ENCODE measurements at regions not wholly inside any gene's neighbourhood (a gene's known extent, or its start where the extent isn't known, plus 50 kb on each side); places are given as distances from the start of the nearest gene placed in this dataset.
"Not testable (repeated sequence)": the region's sequence is repeated elsewhere in the genome, so short reads cannot be mapped to it uniquely, and the experiment has no call there.

DNA sequence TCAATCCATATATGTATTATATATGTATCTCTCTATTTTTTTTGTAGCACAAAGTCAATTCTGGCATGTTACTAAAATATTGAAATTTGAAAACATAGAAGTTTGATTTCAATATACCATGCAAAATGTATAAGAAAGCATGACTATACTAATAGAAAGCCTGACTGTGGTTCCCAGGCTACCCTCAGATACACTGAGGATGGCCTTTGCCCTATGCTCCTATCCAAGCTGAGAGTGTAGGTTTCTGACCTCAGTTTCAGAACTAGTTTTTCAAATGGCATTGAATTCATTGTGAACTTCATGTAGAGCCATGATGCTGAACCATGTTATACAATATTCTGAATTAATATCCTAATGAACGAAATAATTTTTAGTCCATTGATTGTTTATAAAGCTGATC, 220.4 kb upstream of the IZUMO3 start:
- Mint-ChIP-seq H3K4me1 (no peaks in the 10 kb centered on the region), H3K9me3 (peaks cover 3 to 7% of the 10 kb centered on the region in 2 donors), H3K27ac (no peak overlapping the region), H3K27me3 (no peaks in the 10 kb centered on the region), H3K4me3 (no peak overlapping the region), H3K36me3 (no peaks in the 10 kb centered on the region)
- ATAC-seq (replicated peaks) (no peak), DNase-seq (no peak)

- ATAC-seq (replicated peaks), result no peak
- no peaks in the 10 kb centered on the region for H3K27me3 Mint-ChIP-seq
- no peak for DNase-seq
- no peaks in the 10 kb centered on the region for H3K4me1 Mint-ChIP-seq
- H3K4me3 Mint-ChIP-seq, result no peak overlapping the region
- H3K36me3 Mint-ChIP-seq, result no peaks in the 10 kb centered on the region
- no peak overlapping the region for H3K27ac Mint-ChIP-seq
- H3K9me3 Mint-ChIP-seq, result peaks cover 7% of the 10 kb centered on the region in 2 donors
These were observed 219.5 kb upstream of the IZUMO3 start for GRCh38 chr9:24765025-24765756.

- H3K4me3 Mint-ChIP-seq, result no peak overlapping the region
These were observed 192.8 kb upstream of the IZUMO3 start for GRCh38 chr9:24738421-24738961.

DNA sequence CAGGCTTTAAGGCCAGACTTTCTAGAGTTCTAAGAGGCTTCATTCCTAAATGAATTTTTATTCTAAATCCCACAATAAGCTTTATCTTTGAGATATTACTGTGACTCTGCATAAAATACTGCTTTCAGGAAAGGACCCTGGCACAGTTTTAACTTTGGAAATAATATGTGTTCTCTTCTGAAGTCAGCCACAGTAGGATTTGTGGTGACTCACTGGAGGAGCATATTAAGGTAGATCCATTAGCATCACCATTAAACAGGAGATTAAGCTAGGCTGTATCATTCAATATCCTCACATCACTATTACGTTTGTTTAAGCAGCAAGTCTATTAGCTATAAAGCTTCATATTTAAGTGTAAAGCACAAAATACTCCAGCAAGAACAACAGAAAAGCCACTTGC, 186.1 kb upstream of the IZUMO3 start:
- no peak for DNase-seq
- ATAC-seq (replicated peaks), result no peak
- no peaks in the 10 kb centered on the region for H3K36me3 Mint-ChIP-seq
- no peaks in the 10 kb centered on the region for H3K27me3 Mint-ChIP-seq
- H3K4me3 Mint-ChIP-seq, result no peak overlapping the region
- no peaks in the 10 kb centered on the region for H3K4me1 Mint-ChIP-seq
- H3K9me3 Mint-ChIP-seq, result peaks cover 0 to under 1% of the 10 kb centered on the region in 2 donors
- H3K27ac Mint-ChIP-seq, result no peak overlapping the region

More at GRCh38 chr9:24738421-24738961, 192.8 kb upstream of the IZUMO3 start:
- H3K9me3 Mint-ChIP-seq, result peaks cover 4% of the 10 kb centered on the region in 2 donors
- H3K4me1 Mint-ChIP-seq, result no peaks in the 10 kb centered on the region
- ATAC-seq (replicated peaks) (no peak), DNase-seq (peak; percentile 0)
- H3K27me3 Mint-ChIP-seq, result no peaks in the 10 kb centered on the region
- H3K36me3 Mint-ChIP-seq, result no peaks in the 10 kb centered on the region
- no peak overlapping the region for H3K27ac Mint-ChIP-seq

DNA sequence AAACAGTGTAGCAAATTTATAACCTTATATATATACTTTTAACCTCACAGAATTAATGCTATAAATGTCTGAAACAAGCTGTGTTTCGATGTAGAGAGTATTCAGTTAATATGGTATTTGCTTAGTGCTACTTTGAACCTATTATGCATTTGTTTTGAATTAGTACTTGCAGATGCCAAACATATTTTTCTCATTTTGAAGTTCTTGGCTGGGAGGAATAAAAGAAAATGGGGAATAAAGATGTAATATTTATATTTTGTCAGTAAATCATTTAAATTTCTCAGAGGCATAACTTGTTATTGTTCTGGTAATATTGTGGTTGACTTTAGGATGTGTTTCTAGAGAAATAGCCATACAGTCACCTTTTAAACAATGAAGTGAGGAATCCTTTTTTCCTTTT, 175.9 kb upstream of the IZUMO3 start:
- Mint-ChIP-seq H3K9me3 (peaks cover 0 to 4% of the 10 kb centered on the region in 2 donors), H3K4me1 (no peaks in the 10 kb centered on the region), H3K36me3 (no peaks in the 10 kb centered on the region), H3K27ac (no peak overlapping the region), H3K27me3 (no peaks in the 10 kb centered on the region), H3K4me3 (no peak overlapping the region)
- DNase-seq, result no peak
- no peak for ATAC-seq (replicated peaks)

- ATAC-seq (replicated peaks) (no peak), DNase-seq (no peak)
- Mint-ChIP-seq H3K4me3 (no peak overlapping the region), H3K9me3 (peaks cover 0 to 1% of the 10 kb centered on the region in 2 donors), H3K27ac (no peak overlapping the region), H3K36me3 (no peaks in the 10 kb centered on the region), H3K4me1 (no peaks in the 10 kb centered on the region), H3K27me3 (no peaks in the 10 kb centered on the region)
These were observed 166.5 kb upstream of the IZUMO3 start for GRCh38 chr9:24712206-24712605.

- Mint-ChIP-seq H3K4me1 (no peaks in the 10 kb centered on the region), H3K9me3 (no peaks in the 10 kb centered on the region), H3K36me3 (no peaks in the 10 kb centered on the region), H3K27me3 (no peaks in the 10 kb centered on the region), H3K4me3 (no peak overlapping the region), H3K27ac (no peak overlapping the region)
- DNase-seq (no peak), ATAC-seq (replicated peaks) (no peak)
These were observed 163.1 kb upstream of the IZUMO3 start for GRCh38 chr9:24708814-24709213.

DNA sequence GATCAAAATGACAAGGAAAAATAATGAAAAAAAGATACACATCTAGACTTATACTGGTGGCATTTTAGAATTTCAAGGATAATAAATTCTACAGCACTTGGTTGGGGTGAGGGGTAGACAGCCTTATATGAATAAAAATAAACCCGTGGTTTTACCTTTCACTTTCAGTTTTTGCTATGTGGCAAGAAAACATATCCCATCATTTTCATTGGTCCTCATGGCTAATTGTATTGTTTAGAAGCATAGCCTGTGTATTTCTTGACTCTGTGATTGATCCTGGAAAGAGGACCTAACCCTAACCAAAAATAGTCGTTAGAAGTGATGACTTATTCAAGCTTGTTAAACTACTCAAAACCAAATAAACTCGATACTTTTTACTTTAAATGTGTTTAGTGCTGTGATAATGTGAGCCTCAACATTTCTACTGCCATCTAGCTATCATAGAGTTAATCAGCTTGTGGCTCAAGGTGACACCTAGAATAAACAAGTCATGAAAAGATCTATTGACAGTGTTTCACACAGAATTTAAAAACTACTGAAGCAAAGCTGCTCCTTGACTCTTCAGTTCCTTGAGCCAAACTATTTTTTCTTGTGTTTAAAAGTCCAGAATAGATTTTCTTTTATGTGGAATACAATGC, 153.3 kb upstream of the IZUMO3 start:
- ATAC-seq (replicated peaks) (no peak), DNase-seq (no peak)
- Mint-ChIP-seq H3K4me1 (no peaks in the 10 kb centered on the region), H3K9me3 (peaks cover 7 to 9% of the 10 kb centered on the region in 2 donors), H3K27me3 (no peaks in the 10 kb centered on the region), H3K4me3 (peak overlapping the region in 1 of 2 donors; percentile 31), H3K36me3 (no peaks in the 10 kb centered on the region), H3K27ac (no peak overlapping the region)

- Mint-ChIP-seq H3K27ac (no peak overlapping the region), H3K27me3 (no peaks in the 10 kb centered on the region), H3K4me1 (no peaks in the 10 kb centered on the region), H3K4me3 (no peak overlapping the region), H3K9me3 (peaks cover 4 to 6% of the 10 kb centered on the region in 2 donors), H3K36me3 (no peaks in the 10 kb centered on the region)
- ATAC-seq (replicated peaks) (no peak), DNase-seq (no peak)
These were observed 126.6 kb upstream of the IZUMO3 start for GRCh38 chr9:24672336-24672735.

- no peak overlapping the region for H3K4me3 Mint-ChIP-seq
These were observed 111.7 kb upstream of the IZUMO3 start for GRCh38 chr9:24657387-24657786.

DNA sequence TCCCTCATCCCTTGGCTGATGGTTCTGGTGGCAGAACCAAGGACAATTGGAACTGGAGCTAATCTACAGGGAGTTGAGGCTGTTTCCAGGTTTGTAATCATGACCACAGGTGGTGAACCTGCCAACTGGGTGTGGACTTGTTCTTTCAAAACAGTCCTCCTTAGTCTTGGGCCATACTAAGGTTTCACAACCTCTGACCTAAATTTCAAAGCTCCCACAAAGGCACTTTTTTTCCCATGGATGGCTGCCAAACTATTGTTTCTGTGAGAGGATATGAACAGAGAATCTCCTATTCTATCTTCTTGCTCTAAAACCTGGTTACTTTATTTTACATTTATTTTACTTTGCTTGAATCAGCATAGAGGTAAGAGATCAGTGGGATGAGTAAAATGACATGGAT, 106.5 kb upstream of the IZUMO3 start:
- ATAC-seq (replicated peaks), result no peak
- Mint-ChIP-seq H3K27me3 (no peaks in the 10 kb centered on the region), H3K36me3 (no peaks in the 10 kb centered on the region), H3K4me1 (no peaks in the 10 kb centered on the region), H3K9me3 (peaks cover 3 to 14% of the 10 kb centered on the region in 2 donors), H3K4me3 (no peak overlapping the region), H3K27ac (no peak overlapping the region)
- DNase-seq, result no peak

More at GRCh38 chr9:24657387-24657786, 111.7 kb upstream of the IZUMO3 start:
- DNase-seq (no peak), ATAC-seq (replicated peaks) (no peak)
- no peak overlapping the region for H3K27ac Mint-ChIP-seq
- no peaks in the 10 kb centered on the region for H3K27me3 Mint-ChIP-seq
- no peaks in the 10 kb centered on the region for H3K36me3 Mint-ChIP-seq
- peaks cover 11 to 14% of the 10 kb centered on the region in 2 donors for H3K9me3 Mint-ChIP-seq
- no peaks in the 10 kb centered on the region for H3K4me1 Mint-ChIP-seq

DNA sequence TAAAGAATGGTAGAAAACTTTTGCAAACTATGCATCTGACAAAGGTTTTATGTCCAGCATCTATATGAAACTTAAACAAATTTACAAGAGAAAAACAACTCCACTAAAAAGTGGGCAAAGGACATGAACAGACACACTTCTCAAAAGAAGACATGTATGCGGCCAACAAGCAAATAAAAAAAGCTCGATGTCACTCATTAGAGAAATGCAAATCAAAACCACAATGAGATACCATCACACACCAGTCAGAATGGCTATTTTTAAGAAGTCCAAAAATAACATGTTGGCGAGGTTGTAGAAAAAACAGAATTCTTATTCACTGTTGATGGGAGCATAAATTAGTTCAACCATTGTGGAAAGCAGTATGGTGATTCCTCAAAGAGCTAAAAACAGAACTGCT, 83.1 kb upstream of the IZUMO3 start:
- H3K4me3 Mint-ChIP-seq; H3K27me3 Mint-ChIP-seq; H3K4me1 Mint-ChIP-seq; H3K27ac Mint-ChIP-seq; DNase-seq; ATAC-seq (replicated peaks); H3K36me3 Mint-ChIP-seq: not testable (repeated sequence)
- H3K9me3 Mint-ChIP-seq, result peaks cover 9 to 13% of the 10 kb centered on the region in 2 donors

- ATAC-seq (replicated peaks) (no peak), DNase-seq (no peak)
- Mint-ChIP-seq H3K4me3 (no peak overlapping the region), H3K36me3 (no peaks in the 10 kb centered on the region), H3K9me3 (peaks cover 4 to 10% of the 10 kb centered on the region in 2 donors), H3K4me1 (no peaks in the 10 kb centered on the region), H3K27ac (no peak overlapping the region), H3K27me3 (no peaks in the 10 kb centered on the region)
These were observed 79.4 kb upstream of the IZUMO3 start for GRCh38 chr9:24625097-24625496.

DNA sequence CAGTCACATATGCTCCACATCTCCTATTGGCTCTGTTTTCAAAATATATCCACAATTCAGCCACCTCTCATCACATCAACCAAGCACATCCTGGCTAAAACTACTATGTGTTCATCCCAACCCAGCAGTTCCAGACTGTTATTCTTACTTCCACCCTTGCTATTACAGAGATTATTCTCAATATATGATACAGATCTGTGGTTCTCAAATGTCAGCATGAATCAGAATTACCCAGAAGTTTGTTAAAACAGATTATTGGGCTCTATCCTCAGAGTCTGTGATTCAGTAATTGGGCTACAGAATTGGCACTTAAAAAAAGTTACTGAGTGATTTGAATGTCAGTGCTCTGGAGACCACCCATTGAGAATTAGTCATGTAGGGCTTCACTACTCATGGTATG, 78.8 kb upstream of the IZUMO3 start:
- Mint-ChIP-seq H3K9me3 (peaks cover 4 to 12% of the 10 kb centered on the region in 2 donors), H3K27ac (no peak overlapping the region)
- ATAC-seq (replicated peaks), result no peak

DNA sequence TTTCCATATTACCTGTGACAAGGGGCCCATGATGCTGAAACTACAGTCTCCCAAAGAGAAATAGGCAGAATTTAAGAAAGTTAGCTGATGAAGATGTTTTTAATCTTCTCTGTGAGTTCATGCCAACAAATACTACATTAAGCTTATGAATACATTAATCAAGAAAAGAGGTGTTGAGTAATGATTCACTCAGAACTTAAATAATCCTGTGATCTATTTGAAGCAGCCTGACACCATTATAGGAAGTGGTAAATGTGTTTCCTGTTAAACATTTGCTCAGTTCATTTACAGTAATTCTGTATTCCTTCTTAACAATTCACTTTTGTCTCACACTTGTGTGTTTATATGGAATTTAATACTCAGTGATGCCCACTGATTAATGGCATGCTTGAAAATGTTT, 75.0 kb upstream of the IZUMO3 start:
- Mint-ChIP-seq H3K27ac (no peak overlapping the region), H3K36me3 (no peaks in the 10 kb centered on the region), H3K4me3 (no peak overlapping the region), H3K9me3 (peaks cover 4 to 8% of the 10 kb centered on the region in 2 donors), H3K4me1 (no peaks in the 10 kb centered on the region), H3K27me3 (no peaks in the 10 kb centered on the region)
- ATAC-seq (replicated peaks) (no peak), DNase-seq (no peak)

More for the DNA sequence above, 78.8 kb upstream of the IZUMO3 start:
- no peak for DNase-seq
- Mint-ChIP-seq H3K27me3 (no peaks in the 10 kb centered on the region), H3K4me1 (no peaks in the 10 kb centered on the region), H3K36me3 (no peaks in the 10 kb centered on the region), H3K4me3 (no peak overlapping the region)

All from stimulated activated naive B cell treated with anti-CD40 and anti-IgM and Interleukin-4, amounts not matched to agents 10 μg/mL and 1 μg/mL and 100 μg/mL, for 72 hours (primary cell).